ENCODE measurements at regions not wholly inside any gene's neighbourhood (a gene's known extent, or its start where the extent isn't known, plus 50 kb on each side); places are given as distances from the start of the nearest gene placed in this dataset.
A peak's percentile ranks its signal among the peaks of the same experiment; 100 is the strongest.

- TF ChIP-seq POLR2AphosphoS5 (IDR thresholded peaks at IDR 0.05), result no peak
- TF ChIP-seq POLR2A (IDR thresholded peaks at IDR 0.05), result no peak
- TF ChIP-seq CTCF (IDR thresholded peaks at IDR 0.05 in 8 of 11, conservative IDR thresholded peaks at IDR 0.05 in 3 of 11), result no peak
- peak overlapping the region in 2 of 8 donors; percentile 48 to 63 for H3K27ac ChIP-seq
These were observed 83.3 kb upstream of the UXS1 start for GRCh38 chr2:106277426-106277825.

GRCh38 chr2:106275971-106276370, 81.9 kb upstream of the UXS1 start:
- no peaks in the 10 kb centered on the region for H3K9me3 ChIP-seq
- no peaks in the 10 kb centered on the region for H3K27me3 ChIP-seq (replicated peaks in 1 of 7)
- TF ChIP-seq POLR2AphosphoS5 (IDR thresholded peaks at IDR 0.05), result no peak
- TF ChIP-seq CTCF (IDR thresholded peaks at IDR 0.05 in 8 of 11, conservative IDR thresholded peaks at IDR 0.05 in 3 of 11), result no peak
- TF ChIP-seq POLR2A (IDR thresholded peaks at IDR 0.05), result no peak
- peaks cover 0 to 20% (median 4%) of the 10 kb centered on the region in 6 donors for H3K4me1 ChIP-seq
- DNase-seq, result no peak
- no peak overlapping the region for H3K27ac ChIP-seq
- intact Hi-C loops (cut with DNase I; ENCODE audit: low total_unique reads), result no loop called here
- WGBS, 5 donors, result 92 to 98% (median 94%) methylated on average over 4 to 11 of the region's 11 CpGs
- no peak overlapping the region for H3K4me3 ChIP-seq
- H3K36me3 ChIP-seq, result no peaks in the 10 kb centered on the region

More at GRCh38 chr2:106277426-106277825, 83.3 kb upstream of the UXS1 start:
- H3K4me3 ChIP-seq, result no peak overlapping the region
- peaks cover 0 to 20% (median 8%) of the 10 kb centered on the region in 6 donors for H3K4me1 ChIP-seq
- no peaks in the 10 kb centered on the region for H3K9me3 ChIP-seq
- H3K36me3 ChIP-seq, result no peaks in the 10 kb centered on the region
- no peak for DNase-seq
- WGBS, 5 donors, result 87 to 96% (median 96%) methylated on average over 4 of the region's 4 CpGs
- intact Hi-C loops (cut with DNase I; ENCODE audit: low total_unique reads), result no loop called here
- peaks cover 0 to 7% (median 0%) of the 10 kb centered on the region in 7 donors for H3K27me3 ChIP-seq (replicated peaks in 1 of 7)

GRCh38 chr2:106274668-106275067, 80.6 kb upstream of the UXS1 start:
- TF ChIP-seq POLR2AphosphoS5 (IDR thresholded peaks at IDR 0.05), result no peak
- no peak for TF ChIP-seq CTCF (IDR thresholded peaks at IDR 0.05 in 8 of 11, conservative IDR thresholded peaks at IDR 0.05 in 3 of 11)
- no peak for TF ChIP-seq POLR2A (IDR thresholded peaks at IDR 0.05)
- intact Hi-C loops (cut with DNase I; ENCODE audit: low total_unique reads), result no loop called here
- WGBS, 5 donors, result 84 to 87% (median 86%) methylated on average over 7 of the region's 7 CpGs

GRCh38 chr2:106272216-106272807, 78.2 kb upstream of the UXS1 start:
- intact Hi-C loops (cut with DNase I; ENCODE audit: low total_unique reads), result no loop called here
- no peak for DNase-seq
- Histone ChIP-seq H3K27me3 (replicated peaks in 1 of 7) (peaks cover 0 to 7% (median 0%) of the 10 kb centered on the region in 7 donors), H3K27ac (peak overlapping the region in 5 of 8 donors; percentile 2 to 42 (median 31)), H3K4me3 (no peak overlapping the region), H3K4me1 (peaks cover 6 to 40% (median 12%) of the 10 kb centered on the region in 6 donors), H3K9me3 (no peaks in the 10 kb centered on the region), H3K36me3 (no peaks in the 10 kb centered on the region)
- 57 to 85% (median 70%) methylated on average over 7 of the region's 7 CpGs for WGBS, 5 donors
- TF ChIP-seq CTCF (IDR thresholded peaks at IDR 0.05 in 8 of 11, conservative IDR thresholded peaks at IDR 0.05 in 3 of 11), result no peak
- peak in 1 of 3 donors; percentile 39 for TF ChIP-seq POLR2AphosphoS5 (IDR thresholded peaks at IDR 0.05)

More at GRCh38 chr2:106274668-106275067, 80.6 kb upstream of the UXS1 start:
- H3K27ac ChIP-seq, result no peak overlapping the region
- H3K27me3 ChIP-seq (replicated peaks in 1 of 7), result peaks cover 0 to 4% (median 0%) of the 10 kb centered on the region in 7 donors
- H3K4me1 ChIP-seq, result peaks cover 6 to 32% (median 10%) of the 10 kb centered on the region in 6 donors
- no peaks in the 10 kb centered on the region for H3K9me3 ChIP-seq
- no peak for DNase-seq
- H3K36me3 ChIP-seq, result no peaks in the 10 kb centered on the region
- no peak overlapping the region for H3K4me3 ChIP-seq

All from spleen (tissue), 11 donors.